ENCODE measurements at regions not wholly inside any gene's neighbourhood (a gene's known extent, or its start where the extent isn't known, plus 50 kb on each side); places are given as distances from the start of the nearest gene placed in this dataset.

DNA sequence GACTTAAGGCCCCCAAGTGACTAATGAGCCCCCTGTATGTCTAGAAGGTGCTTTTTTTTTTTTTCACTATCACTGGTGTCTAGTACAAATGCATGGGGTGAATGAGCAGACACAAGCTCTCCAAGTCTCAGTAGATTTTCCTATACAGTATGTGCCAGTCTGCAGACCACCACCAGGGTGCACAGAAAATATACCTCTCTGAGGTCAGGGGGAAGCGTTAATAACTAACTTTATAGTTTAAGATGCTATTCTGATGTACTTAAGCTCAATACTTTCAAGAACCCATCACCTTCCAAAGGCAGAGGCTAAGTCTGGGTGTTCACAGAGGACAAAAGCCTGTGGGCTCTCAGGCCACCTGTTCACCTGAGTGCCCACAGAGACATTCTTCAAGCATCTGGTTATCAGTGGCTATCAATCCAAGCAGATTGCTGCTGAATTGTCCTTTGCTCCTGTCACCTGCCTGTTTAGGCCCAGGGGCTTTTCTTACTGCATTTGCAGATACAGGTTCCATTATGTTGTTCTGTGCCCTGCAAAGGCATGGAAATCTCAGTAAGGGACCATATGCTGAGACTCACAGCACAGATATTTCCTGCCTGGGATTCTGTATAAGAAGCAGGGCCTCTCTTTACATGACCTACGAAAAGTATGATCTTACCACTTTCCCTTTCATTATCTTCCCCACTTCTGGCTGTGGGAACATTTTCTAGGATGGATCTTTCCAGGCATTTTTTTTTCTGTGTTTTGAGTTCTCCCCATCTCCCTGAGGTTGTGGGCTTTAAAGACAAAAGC lies 534.6 kb downstream of the TNS1 start:
- DNase-seq: no peak

DNA sequence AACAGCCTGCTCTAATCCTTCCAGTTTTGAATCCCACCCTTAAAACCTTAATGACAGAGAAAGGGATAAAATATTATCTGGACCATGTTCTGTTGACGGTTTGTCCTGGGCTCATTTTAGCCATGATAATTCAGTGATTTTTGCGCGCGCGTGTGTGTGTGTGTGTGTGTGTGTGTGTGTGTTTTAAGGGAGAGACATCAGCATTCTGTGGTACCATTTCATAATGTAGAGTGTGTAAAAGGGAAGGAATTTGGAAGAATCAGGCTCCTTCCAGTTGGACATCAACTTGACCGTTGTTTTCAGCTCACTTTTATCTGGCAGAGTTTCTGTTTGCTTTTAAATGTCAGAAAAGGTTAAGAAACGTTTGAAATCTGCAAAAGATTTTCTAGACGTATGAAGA lies 535.5 kb downstream of the TNS1 start:
- DNase-seq: no peak

DNA sequence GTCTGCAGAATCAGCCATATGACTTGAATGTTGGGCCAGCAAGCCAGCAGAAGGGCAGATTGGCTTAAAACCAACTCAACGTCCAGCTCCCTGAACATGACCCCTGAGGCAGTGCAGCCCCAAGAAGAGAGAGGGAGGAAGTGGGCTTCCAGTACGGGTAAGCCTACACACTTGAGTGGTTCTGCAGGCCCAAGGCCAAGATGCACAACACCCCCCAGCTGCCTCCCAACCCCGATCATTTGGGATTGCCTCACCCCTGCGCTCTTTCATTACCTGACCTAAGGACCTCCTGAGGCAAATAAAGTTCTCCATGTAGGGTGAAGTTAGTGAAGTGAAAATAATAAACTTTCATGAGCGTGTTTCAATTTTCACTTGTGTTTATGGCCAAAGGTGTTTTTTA lies 536.0 kb downstream of the TNS1 start:
- no peak for DNase-seq

DNA sequence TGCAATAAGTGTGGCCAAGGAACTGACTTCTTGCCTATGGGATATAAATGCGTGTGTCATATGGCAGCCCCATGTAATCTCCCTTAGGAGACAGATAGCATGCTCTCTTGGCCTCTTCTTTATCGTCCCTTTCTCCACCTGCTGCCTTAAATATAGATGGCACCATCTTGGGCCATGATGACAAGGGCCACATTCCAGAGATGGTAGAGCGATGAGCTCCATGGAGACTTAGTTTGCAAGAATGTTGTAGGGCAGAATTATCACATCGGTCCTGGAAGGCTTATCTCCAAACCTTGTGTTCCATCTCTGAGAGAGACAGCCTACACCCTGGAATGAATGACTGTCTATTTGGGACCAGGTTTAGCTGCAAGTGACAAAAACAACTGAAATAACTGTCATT lies 536.7 kb downstream of the TNS1 start:
- DNase-seq: no peak

DNA sequence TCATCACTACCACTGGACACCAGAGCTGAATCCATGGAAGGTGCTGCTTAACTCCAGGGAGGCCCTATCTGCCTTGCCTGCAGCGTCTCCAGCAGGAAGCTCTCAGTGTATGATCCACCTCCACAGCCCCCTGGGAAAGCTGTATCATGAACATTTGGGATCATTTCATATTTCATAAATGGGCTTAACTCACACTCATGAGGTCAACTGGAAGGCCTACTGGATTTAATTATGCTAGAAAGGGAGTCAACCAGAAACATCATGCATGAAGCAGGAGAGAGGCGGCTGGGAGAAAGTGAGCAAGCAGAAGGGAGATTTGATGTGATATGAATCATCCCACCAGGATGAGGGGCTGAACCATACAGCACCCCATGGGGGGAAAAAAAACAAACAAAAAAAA lies 537.7 kb downstream of the TNS1 start:
- DNase-seq: no peak

DNA sequence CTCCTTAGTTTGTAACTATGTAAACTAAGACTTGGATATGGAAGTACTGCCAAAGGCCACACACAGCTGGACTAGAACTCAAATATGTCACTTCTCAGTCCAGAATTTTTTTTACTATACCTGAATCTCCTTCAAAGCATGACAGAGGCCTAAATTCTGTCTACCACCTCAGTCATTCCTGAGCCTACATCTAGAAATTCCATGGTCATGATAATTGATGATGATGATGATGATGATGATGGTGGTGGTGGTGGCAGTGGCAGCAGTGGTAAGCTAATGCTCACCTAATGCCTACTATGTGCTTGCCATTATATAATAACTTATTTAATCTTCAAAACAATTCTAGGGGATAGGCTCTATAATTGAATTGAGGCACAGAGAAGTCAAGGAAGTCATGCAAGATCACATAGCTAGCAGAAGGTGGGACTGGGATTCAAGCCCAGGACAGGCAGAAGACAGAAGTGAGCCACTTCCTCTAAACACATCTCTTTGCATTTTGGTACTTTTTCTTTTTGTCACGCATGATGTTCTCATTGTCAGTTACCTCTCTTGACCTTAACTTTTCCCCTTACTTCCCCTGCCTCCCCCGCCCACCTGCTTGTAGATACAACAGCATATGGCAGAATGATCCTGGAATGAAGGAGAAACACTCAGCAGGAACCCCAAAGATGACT lies 539.3 kb downstream of the TNS1 start:
- no peak for DNase-seq

DNA sequence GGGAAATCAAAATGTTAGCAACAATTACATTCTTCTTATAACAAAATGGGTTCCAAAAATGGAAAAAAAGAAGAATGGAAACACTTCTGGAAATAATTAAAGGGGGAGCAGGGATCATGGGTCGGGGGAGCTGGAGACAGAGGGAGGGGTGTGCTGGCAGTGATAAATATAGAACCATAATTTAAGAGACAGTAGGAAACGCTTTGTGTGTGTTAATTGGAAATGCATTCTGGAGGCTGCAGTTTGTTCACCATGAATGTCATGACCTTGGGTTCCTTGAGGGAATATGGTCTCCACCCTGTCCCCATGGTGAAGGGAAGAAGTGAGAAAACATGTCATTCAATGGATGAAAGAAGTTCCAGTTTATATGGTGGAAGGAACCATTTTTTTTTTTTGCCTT lies 540.7 kb downstream of the TNS1 start:
- DNase-seq: no peak

DNA sequence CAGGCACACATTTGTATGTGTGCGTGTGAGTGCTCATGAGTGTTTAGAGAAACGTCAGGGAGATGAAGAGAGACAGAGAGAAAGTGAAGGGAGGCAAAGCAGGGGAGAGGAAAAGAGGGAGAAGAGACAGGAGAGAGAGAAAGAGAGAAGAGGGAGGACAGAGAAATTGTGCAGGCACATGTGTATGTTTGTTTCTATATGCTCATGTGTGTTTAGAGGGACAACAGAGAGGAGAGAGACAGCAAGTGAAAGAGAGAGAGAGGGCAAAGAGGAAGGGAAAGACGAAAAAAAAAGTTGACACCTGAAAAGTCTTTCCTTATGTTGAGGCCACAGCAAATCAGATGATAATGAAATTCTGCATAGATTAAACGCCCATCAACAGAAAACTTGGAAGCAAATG lies 541.1 kb downstream of the TNS1 start:
- no peak for DNase-seq

DNA sequence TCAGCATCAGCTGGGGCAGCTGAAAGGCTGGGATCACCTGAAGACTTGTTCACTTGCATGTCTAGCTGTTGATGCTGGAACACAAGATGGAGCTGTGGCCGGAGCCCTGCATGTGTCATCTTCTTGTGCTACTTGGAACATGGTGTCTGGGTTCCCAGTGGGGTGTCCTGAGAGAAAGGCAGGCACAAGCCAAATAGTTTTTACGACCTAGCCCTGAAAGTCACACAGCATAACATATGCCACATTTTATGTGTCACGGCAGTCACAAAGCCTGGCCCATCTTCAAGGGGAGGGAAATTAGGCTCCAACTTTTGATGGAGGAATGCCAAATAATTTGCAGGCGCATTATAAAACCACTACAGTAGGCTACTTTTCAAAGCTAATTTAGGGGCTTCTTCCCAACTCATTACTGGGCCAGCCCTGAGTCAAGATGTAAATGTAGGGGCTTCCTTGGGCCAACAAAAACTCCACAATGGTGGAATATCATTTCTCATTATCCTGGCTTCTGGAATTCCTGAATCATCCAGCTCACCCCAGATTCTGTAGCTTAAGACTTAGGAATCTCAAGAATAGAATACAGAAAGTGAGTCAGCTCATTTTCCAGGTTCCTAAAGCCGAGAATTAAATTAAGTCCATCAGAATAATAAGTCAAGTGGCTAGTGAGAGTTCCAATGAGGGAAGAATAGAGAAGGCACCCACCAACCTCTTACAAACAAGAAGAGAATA lies 543.0 kb downstream of the TNS1 start:
- DNase-seq: no peak

DNA sequence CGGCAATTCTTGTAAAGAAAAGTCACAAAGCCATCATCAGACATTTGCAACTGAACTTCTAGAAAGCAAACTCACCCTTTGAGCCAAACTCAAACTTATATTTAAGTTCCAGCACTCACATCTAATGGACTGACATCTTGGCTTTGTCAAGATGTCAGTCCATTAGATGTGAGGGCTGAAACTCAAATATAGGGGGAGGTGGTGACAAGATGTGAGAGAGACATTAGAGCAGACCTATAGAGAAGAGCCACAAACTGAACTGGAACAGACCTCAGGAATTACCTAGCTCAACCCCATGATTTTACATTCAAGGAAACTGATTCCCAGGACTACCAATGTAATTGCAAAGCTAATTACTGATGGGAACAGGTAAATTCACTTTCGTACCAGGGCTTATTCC lies 543.8 kb downstream of the TNS1 start:
- DNase-seq: no peak

DNA sequence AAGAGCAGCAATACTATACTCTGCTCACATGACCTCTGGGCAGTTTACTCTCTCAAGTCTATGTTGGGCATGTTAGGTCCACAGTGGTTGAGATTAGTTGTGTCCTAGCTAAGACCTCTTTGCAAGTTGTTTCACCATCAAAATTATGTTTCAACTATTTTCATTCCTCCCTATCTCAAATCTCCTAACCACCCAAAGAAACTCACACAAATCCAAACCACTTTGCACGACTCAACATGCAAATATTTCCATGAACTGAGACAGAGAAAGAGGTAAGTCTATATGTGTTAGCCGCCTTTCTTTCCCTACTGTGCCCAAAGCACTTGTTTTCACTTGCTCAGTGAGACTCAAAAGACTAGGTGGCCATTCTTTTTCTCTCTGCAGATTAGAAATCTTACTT lies 546.8 kb downstream of the TNS1 start:
- DNase-seq: no peak

DNA sequence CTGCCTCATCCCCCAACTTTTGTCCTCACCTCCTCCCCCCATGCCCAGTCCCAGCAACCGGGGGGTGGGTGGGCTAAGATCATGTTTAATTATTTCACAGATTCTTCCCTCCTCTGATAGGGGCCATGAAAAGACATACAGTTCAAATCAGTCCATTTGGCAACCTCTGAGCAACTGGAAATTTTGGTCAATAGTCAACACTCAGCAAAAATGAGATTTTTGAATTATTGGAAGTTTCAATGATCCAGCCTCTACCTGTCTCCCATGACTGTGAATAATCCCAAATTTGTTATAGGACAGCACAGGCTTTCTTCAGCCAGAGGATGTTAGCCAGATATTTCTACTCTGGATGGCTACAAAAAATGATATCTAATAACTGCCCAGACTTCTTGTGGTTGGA lies 549.9 kb downstream of the TNS1 start:
- no peak for DNase-seq

DNA sequence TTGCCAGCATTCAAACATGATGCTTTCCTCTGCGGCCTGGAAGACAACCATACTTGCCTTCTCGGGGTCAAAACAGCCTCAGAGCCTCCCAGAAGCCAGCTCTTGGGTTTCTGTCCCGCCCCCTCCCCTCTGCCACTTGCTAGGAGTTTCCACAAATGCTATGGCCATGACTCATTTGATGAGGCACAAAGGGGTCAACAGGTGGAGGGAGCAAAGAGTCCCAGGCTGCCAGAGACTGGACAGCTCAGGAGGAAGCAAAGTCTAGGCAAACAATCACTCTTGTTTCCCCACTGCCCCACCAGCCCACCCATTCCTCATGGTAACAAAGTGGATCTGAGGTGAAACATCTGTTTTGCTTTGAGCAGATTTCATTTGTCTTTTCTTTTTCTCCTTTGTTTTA lies 551.1 kb downstream of the TNS1 start:
- DNase-seq: no peak

DNA sequence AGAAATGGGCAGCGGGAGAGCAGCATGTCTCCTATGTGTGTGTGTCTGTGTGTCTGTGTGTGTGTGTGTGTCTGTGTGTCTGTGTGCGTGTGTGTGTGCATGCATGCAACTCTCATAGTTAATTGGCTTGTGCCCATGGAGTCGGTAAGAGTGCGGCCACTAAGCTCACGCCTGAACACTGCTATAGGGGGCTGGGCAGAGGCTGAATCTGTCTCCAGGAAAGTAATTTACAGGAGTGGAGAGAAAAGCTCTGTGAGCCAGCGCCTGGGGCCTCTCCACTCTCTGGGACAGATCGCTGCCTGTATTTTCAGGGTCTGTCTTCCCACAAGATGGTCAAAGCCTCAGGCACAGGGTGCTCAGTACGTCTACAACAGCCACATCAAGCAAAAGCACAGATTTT lies 553.4 kb downstream of the TNS1 start:
- no peak for DNase-seq

DNA sequence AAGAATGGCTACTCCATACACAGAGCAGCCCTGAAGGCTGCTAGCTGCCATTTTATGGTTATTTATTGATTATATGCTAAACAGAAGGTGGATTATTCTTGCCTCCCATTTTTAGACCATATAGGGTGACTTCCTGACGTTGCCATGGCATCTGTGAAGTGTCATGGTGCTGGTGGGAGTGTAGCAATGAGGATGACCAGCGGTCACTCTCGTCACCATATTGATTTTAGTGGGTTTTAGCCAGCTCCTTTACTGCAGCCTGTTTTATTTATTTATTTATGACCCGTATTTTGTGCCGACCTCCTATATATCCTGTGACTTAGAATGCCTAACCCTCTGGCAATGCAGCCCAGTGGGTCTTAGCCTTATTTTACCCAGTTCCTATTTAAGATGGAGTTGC lies 553.9 kb downstream of the TNS1 start:
- no peak for DNase-seq

DNA sequence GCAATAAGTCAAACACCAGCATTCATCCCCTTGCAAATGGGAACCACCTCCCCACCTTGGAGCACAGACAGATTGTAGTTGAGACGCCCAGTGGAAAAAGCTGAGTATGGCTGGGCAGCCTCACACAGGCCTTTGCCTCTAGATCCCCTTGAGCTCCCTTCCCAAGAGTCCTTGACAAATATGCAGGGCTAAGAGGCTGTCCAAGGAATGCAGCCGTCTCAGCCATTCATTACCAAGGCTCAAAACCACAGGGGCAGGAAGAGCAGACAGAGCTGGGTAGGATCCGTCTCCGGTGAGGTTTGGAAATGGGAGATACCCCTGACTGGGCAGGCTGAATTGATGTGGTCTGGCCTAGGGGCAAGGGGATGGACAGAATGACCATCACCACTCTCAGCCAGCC lies 557.1 kb downstream of the TNS1 start:
- DNase-seq: no peak

DNA sequence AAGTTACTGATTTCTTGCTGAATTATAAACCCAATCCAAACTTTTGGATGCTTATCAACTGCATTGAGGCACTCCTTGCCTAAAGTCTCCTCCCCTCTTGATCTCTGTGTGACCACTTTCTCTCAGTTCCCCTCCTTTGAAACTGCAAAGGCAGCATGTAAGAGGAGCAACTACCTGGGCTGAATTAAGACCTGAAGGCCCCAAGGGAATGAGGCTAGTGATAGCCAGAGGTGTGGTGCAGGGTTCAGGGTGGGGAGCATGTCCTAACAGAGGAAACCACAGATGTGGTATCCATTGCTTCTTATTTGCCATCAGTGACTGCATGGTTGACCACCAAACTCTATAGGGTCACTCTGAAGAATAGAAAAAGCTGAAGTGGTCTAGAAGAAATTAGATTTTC lies 557.9 kb downstream of the TNS1 start:
- DNase-seq: no peak

DNA sequence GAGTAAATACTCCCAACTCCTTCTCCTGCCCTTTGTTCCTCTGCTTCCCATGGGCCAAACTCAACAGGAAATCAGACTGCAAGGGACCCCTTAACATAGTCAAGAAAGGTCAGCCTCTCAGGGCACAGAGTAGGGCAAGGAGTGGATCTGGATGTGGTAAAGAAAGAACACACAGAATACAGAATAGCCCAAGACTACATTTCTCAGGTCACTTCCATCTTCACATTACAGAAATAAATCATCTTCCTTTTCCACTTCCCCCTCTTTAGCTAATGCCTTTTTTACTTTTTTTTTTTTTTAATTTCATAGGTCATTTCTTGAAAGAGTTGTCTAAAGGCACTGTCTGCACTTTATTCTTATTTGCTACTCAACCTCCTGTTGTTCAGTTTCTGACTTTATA lies 558.3 kb downstream of the TNS1 start:
- no peak for DNase-seq

DNA sequence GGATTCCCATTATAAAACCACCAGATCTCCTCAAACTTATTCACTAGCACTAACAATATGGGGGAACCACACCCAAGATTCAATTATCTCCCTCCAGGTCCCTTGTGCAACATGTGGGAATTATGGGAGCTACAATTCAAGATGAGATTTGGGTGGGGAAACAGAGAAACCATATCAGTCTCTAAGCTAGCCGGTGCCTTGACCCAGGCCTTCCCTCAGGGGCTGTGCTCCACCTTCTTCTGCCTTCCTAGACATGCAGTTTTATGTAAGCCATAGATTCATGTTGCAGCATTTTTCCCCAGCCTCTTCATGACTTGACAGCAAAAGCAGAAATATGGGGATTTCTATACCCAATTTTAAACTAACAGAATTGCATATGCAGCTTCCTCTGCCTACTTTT lies 559.2 kb downstream of the TNS1 start:
- DNase-seq: no peak

DNA sequence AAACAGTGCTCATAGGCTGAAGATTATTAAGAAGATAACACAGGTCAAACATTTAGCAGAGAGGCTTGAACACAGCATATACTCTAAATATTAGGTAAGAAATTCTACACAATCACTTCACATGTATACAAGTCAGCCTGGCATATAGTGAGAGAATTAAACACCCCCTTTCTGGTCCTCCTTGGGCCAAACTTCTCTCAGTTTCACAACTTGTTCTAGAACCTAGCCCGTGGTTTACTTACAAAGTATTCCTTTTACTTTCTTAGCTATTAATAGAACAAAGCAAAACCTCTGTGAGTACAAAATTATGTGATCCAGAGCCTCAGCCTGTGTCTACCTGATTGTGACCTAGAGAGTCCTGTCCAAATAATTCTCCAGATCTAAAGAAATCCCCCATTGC lies 562.8 kb downstream of the TNS1 start:
- no peak for DNase-seq

DNA sequence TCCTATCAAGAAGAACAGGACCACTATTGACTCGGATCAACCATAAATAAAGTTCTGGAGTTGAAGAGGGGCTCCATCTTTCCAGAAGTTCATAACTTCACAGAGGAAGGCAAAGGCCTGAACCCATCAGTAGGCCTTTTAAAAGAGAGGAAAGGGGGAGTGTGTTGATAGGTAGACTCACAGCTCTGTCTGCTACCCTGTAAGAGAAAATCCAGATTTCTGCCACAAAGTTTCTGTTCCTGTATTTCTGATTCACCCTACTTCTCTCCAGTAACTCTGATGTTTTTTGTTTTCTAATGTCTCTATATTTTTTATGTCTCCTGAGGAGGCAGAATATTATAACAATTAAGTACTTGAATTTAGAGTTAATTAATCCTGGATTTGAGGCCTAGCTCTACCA lies 564.0 kb downstream of the TNS1 start:
- no peak for DNase-seq

DNA sequence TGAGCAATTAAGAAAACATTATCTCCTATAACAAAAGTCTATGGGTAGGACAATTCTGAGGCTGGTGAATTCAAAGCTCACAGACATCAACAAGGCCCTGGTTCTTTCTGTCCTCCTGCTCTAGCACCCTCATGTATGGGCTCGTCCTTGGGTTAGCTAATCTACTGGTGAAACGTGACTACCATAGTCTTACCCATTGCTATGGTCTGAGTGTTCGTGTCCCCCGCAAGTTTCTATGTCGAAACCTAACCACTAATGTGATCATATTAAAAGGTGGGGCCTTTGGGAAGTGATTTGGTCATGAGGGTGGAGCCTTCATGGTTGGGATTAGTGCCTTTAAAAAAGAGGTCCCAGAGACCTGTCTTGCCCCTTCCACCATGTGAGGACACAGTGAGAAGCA lies 564.7 kb downstream of the TNS1 start:
- DNase-seq: no peak

DNA sequence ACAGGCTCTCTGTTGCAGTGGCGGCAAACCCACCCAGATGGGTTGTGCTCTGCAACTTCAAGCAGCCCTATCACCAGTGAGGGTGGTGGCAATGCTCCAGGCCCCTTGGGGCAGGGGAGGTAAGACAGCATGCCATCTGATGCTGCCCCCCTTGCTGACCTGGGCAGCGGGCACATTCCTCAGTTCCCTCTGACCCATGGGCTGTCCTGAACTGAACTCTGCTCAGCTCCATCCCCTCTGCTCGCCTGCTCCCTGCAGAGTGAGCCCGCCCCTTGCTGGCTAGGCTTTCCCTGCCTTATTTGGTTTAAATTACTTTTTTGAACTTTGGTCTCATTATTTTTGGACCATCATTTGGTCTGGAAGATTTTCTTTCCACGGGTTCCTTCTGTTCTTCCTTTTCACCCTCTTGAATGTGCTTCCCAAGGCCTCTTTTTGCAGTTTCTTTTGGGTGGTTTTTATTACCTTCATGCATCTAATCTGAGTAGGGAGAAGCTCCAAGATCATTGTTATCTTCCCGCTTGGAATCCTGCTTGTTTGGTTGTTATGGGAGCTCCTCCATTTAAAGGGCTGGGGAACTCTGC lies 565.4 kb downstream of the TNS1 start:
- DNase-seq: no peak

DNA sequence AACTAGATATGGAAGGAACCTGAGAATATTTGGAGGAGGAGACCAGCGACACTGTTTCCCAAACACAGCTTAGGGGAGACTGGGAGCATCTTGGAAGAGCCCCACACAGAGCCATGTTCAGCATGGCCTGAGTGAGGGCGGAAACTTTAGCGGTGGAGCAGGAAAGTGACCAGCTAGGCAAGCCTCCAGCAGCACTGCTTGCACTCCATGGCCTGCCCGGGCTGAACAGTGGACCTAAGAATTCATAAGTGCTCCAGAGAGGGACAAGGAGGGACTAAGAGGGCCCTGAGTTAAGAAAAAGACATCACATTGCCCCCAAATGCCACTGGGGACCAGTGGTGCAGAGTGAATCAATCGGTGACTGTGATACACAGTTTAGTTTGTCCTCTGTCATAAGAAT lies 566.4 kb downstream of the TNS1 start:
- DNase-seq: no peak
